ENCODE measurements at regions not wholly inside any gene's neighbourhood (a gene's known extent, or its start where the extent isn't known, plus 50 kb on each side); places are given as distances from the start of the nearest gene placed in this dataset.

GRCh38 chr14:45664668-45665356 lies 411.8 kb upstream of the MIS18BP1 start:
- WGBS, 2 experiments (ENCODE audit: extremely low coverage in 1 of 2, insufficient coverage in 1 of 2, insufficient read length in 1 of 2, insufficient replicate concordance in 2 of 2, low coverage in 1 of 2, low lambda C conversion rate in 2 of 2, missing lambda C conversion rate in 1 of 2), result 83% methylated on average over 5 of the region's 7 CpGs; no CpG with 5 or more reads in 1 of the 2 experiments
- no peak overlapping the region for H2BK12ac ChIP-seq (ENCODE audit: low read depth, low read length)
- H4K20me1 ChIP-seq (replicated peaks in 1 of 2; ENCODE audit: control insufficient read depth in 1 of 2, insufficient read depth in 2 of 2, low read length in 2 of 2), result no peaks in the 10 kb centered on the region
- no peaks in the 10 kb centered on the region for H3K4me1 ChIP-seq (replicated peaks in 1 of 4; ENCODE audit: control insufficient read depth in 3 of 4, insufficient read depth in 4 of 4, low read length in 3 of 4)
- no peak overlapping the region for H4K91ac ChIP-seq (replicated peaks; ENCODE audit: insufficient read length, low read length)
- H3K4me2 ChIP-seq (ENCODE audit: insufficient read depth in 1 of 2, low read depth in 2 of 2, low read length in 2 of 2), result no peak overlapping the region
- no peak overlapping the region for H4K8ac ChIP-seq (ENCODE audit: extremely low read depth, insufficient read depth, low read length)
- no peaks in the 10 kb centered on the region for H3K36me3 ChIP-seq (ENCODE audit: control insufficient read depth in 2 of 4, insufficient read depth in 4 of 4, low read length in 3 of 4)
- no peaks in the 10 kb centered on the region for H3K79me1 ChIP-seq (ENCODE audit: low read depth, low read length)
- H3K4ac ChIP-seq (replicated peaks; ENCODE audit: insufficient read length, low read depth, low read length), result no peak overlapping the region
- no peak overlapping the region for H3K9ac ChIP-seq (replicated peaks in 1 of 4; ENCODE audit: extremely low read depth in 1 of 4, low read depth in 3 of 4, low read length in 3 of 4)
- H2AFZ ChIP-seq (ENCODE audit: low read length), result peak overlapping the region; percentile 57
- H3K23me2 ChIP-seq (ENCODE audit: low read depth, low read length), result no peaks in the 10 kb centered on the region
- no peak overlapping the region for H2AK5ac ChIP-seq (ENCODE audit: low read depth, low read length)
- no peak overlapping the region for H2BK120ac ChIP-seq (replicated peaks; ENCODE audit: low read depth, low read length)
- no peak overlapping the region for H4K5ac ChIP-seq (ENCODE audit: insufficient read length, low read depth, low read length)
- no peaks in the 10 kb centered on the region for H3K9me3 ChIP-seq (ENCODE audit: insufficient read depth in 2 of 2, low read depth in 1 of 2, low read length in 1 of 2)
- H2BK15ac ChIP-seq (ENCODE audit: low read length), result no peak overlapping the region
- no peak overlapping the region; the same call in 1 of the 2 replicates for H3K18ac ChIP-seq (ENCODE audit: extremely low read depth, low read length)
- H3K27me3 ChIP-seq (replicated peaks in 1 of 4; ENCODE audit: control insufficient read depth in 3 of 4, extremely low read depth in 1 of 4, insufficient read depth in 3 of 4, low read length in 3 of 4), result no peaks in the 10 kb centered on the region
- H3K27ac ChIP-seq (ENCODE audit: low read depth, low read length), result no peak overlapping the region
- TF ChIP-seq, protein P1, sequence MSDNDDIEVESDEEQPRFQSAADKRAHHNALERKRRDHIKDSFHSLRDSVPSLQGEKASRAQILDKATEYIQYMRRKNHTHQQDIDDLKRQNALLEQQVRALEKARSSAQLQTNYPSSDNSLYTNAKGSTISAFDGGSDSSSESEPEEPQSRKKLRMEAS (IDR thresholded peaks at IDR 0.05), result no peak
- TF ChIP-seq RAD21 (IDR thresholded peaks at IDR 0.05 in 1 of 2, conservative IDR thresholded peaks at IDR 0.05 in 1 of 2; ENCODE audit: low read depth in 2 of 2, low read length in 2 of 2) (peak; percentile 46 to 62), TAF1 (IDR thresholded peaks at IDR 0.05; ENCODE audit: low read depth, low read length) (no peak), POLR2AphosphoS5 (IDR thresholded peaks at IDR 0.05; ENCODE audit: low read depth, low read length) (no peak), RFX5 (IDR thresholded peaks at IDR 0.05; ENCODE audit: borderline replicate concordance, low read depth, low read length) (no peak)
- TF ChIP-seq, protein P2, sequence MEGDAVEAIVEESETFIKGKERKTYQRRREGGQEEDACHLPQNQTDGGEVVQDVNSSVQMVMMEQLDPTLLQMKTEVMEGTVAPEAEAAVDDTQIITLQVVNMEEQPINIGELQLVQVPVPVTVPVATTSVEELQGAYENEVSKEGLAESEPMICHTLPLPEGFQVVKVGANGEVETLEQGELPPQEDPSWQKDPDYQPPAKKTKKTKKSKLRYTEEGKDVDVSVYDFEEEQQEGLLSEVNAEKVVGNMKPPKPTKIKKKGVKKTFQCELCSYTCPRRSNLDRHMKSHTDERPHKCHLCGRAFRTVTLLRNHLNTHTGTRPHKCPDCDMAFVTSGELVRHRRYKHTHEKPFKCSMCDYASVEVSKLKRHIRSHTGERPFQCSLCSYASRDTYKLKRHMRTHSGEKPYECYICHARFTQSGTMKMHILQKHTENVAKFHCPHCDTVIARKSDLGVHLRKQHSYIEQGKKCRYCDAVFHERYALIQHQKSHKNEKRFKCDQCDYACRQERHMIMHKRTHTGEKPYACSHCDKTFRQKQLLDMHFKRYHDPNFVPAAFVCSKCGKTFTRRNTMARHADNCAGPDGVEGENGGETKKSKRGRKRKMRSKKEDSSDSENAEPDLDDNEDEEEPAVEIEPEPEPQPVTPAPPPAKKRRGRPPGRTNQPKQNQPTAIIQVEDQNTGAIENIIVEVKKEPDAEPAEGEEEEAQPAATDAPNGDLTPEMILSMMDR (IDR thresholded peaks at IDR 0.05; ENCODE audit: control extremely low read depth in 1 of 3, insufficient read depth in 1 of 3, low read depth in 1 of 3, low read length in 3 of 3), result peak; percentile 37 to 76 (median 39)
- no peak overlapping the region for H3K14ac ChIP-seq (ENCODE audit: insufficient read length)
- no peak overlapping the region for H3K23ac ChIP-seq (ENCODE audit: insufficient read length)
- H3K79me2 ChIP-seq (ENCODE audit: control insufficient read depth in 1 of 2, insufficient read depth in 2 of 2, low read length in 2 of 2), result no peaks in the 10 kb centered on the region
- POLR2A ChIA-PET (ENCODE audit: partially characterized antibody), result no interaction called here
- FAIRE-seq, result peak; percentile 85
- no peak overlapping the region for H2BK20ac ChIP-seq (ENCODE audit: low read length)
- peak; percentile 25 to 70 for DNase-seq (ENCODE audit: low read depth in 1 of 2, low spot score in 2 of 2)
- H3K56ac ChIP-seq (replicated peaks; ENCODE audit: insufficient read length, low read depth, low read length), result no peak overlapping the region
- no peak overlapping the region for H3K4me3 ChIP-seq (ENCODE audit: extremely low read depth in 1 of 4, insufficient read depth in 2 of 4, low read depth in 3 of 4, low read length in 4 of 4)
- H2BK5ac ChIP-seq (ENCODE audit: low read depth, low read length), result no peak overlapping the region
- CTCF ChIA-PET (ENCODE audit: partially characterized antibody), result interaction anchor here (0.7 to 4.7 kb wide), 16 partner anchors 10 to 300 kb away, joined by 3 to 64 read pairs (median 4); no protein-coding TSS in a partner anchor

All from H1 (cell line).